ENCODE measurements at regions not wholly inside any gene's neighbourhood (a gene's known extent, or its start where the extent isn't known, plus 50 kb on each side); places are given as distances from the start of the nearest gene placed in this dataset.

DNA sequence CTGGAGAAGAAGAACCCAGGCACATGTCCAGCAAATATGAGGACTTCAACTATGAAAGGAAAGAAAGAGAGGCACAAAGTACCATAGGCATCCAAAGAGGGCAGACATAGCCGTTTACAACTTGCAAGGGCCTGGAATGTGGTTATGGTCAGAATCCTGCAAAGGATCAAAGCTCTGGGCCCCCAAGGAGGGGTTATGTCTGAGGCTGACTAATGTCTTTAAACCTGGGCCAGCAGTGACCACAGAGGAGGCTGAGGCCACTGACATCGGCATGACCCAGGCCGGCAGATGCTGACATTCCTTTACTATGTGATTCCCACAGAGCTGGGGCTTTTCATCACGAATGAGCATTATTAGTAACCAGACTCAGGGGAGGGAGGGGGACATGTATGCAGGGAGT, 861.1 kb downstream of the DHX35 start:
- no peak for DNase-seq (ENCODE audit: low spot score)
- ATAC-seq (ENCODE audit: low FRiP score), result no peak
- TF ChIP-seq, protein P1, sequence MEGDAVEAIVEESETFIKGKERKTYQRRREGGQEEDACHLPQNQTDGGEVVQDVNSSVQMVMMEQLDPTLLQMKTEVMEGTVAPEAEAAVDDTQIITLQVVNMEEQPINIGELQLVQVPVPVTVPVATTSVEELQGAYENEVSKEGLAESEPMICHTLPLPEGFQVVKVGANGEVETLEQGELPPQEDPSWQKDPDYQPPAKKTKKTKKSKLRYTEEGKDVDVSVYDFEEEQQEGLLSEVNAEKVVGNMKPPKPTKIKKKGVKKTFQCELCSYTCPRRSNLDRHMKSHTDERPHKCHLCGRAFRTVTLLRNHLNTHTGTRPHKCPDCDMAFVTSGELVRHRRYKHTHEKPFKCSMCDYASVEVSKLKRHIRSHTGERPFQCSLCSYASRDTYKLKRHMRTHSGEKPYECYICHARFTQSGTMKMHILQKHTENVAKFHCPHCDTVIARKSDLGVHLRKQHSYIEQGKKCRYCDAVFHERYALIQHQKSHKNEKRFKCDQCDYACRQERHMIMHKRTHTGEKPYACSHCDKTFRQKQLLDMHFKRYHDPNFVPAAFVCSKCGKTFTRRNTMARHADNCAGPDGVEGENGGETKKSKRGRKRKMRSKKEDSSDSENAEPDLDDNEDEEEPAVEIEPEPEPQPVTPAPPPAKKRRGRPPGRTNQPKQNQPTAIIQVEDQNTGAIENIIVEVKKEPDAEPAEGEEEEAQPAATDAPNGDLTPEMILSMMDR (IDR thresholded peaks at IDR 0.05), result no peak

DNA sequence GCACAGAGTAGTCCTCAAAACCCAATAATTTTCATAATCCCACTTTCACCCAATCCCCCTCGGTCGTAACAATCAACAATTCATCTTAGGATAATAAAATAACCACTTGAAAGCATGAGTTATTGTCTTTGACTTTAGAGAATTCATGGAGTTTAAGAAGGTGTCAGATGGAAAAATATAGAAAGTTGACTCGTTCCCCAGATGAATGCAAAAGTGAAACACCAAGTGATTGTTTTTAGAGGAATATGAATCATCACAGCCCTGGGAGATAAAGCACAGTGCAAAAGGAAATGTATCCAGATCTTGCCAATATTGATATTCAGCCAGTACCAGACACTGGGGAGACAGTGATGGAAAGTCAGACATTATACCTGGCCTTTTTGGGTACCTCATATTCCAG, 860.5 kb downstream of the DHX35 start:
- DNase-seq (ENCODE audit: low spot score), result no peak
- no peak for ATAC-seq (ENCODE audit: low FRiP score)

DNA sequence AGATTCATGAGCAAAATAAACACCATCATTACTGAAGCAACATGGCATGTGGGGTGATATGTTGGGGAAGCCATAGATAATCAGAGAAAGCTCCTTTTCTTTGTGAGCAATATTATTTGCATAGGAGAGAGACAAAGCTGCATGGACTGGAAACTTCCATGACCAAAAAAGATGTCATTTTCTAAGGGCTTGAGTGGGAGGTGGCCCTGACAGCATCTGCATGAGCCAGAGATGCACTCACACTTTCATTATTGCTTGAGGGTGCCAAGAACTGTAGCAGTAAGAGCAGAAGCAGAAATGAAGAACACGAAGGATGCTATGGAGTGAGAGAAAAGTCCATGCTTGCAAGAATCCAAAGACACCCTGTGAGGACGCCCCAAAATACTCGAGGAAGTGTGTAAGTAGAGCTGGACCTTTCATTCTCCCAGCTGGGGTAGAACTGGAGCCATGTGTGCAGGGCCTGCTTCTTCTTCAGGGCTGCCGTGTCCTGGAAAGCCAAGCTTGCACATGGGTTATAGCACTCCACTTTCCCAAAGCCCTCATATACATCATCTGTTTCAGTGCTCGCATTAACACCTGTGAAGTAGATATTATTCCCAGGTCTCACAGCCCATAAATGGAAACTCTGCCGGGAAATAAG, 851.2 kb downstream of the DHX35 start:
- ATAC-seq (ENCODE audit: low FRiP score), result no peak
- DNase-seq (ENCODE audit: low spot score), result no peak
- TF ChIP-seq, protein P1 (IDR thresholded peaks at IDR 0.05), result no peak

More for the DNA sequence above, 860.5 kb downstream of the DHX35 start:
- TF ChIP-seq, protein P1 (IDR thresholded peaks at IDR 0.05), result no peak

DNA sequence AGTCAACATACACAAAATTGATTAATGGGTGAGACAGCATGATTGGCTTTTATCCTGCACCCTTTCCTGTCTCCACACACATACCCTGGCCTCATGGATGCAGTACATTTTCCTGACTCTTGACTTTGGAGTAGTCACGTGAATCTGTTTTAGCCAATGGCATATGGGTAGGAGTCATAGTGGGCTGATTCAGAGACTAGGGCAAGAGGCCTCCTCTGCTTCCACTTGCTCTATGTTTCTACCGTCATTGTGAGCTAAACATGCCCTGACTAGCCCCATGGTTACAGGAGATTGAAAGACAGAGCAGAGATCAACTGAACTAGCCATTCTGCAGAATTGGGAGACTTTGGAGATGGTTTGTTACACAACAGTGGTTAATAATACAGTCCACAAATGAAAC, 850.0 kb downstream of the DHX35 start:
- no peak for DNase-seq (ENCODE audit: low spot score)
- TF ChIP-seq, protein P1 (IDR thresholded peaks at IDR 0.05), result no peak
- ATAC-seq (ENCODE audit: low FRiP score), result no peak

DNA sequence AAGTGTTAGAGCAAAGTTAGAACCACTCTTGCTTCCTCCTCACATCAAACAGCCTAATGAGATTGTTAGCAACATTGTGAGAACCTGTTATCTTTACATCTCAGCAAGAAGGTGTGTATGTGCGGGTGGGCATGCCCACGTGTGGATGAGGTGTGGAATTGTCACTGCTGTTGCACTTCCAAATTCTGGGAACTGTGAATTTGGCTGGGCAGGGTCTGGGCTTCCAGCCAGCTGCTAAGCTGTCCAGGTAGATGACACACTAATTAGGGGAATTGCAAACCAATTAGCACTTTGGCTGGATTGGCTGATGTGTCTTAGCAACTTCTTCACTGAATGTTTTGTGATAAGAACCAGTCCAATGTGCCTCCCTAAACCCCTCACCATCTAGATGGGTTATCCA, 848.2 kb downstream of the DHX35 start:
- ATAC-seq (ENCODE audit: low FRiP score) (no peak), DNase-seq (ENCODE audit: low spot score) (no peak)
- TF ChIP-seq, protein P1 (IDR thresholded peaks at IDR 0.05), result no peak

DNA sequence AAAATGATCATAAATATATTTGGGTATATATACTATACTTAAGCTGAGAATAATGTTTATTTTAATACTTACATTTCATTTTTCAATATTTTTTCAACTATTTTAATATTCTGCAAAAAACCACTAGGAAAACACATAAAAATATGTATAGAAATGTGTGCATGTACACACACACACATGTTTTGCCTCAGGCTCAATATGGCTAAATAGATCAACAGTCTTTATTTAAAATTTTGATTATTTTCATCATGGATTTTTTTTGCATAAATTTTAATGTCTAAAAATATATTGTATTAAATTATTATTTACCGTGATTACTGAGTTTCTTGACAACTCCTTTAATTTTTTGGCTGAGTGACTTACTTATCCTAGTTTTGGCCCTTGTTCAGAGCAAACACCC, 846.5 kb downstream of the DHX35 start:
- ATAC-seq (ENCODE audit: low FRiP score), result no peak
- TF ChIP-seq, protein P1 (IDR thresholded peaks at IDR 0.05), result no peak
- DNase-seq (ENCODE audit: low spot score), result no peak

DNA sequence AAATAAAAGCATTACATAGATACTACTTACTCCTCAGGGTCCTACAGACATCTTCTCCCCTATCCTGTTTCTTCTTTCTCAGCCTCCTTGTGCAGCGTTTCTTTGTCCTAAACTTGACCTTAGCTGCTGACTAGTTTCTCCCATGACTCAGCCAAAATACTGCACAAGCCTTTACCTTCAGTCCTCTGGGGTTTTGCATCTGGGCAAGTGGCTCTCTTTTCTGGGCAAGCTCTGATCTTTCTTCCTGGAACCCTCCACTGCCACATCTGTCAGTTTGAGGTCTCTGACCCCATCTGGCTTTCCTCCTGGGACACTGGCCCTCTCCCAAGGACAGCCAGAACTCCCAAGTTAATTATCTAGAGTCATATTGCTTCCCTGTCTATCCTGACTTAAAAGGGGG, 838.4 kb downstream of the DHX35 start:
- ATAC-seq (ENCODE audit: low FRiP score) (no peak), DNase-seq (ENCODE audit: low spot score) (no peak)
- TF ChIP-seq, protein P1 (IDR thresholded peaks at IDR 0.05), result no peak

All from omental fat pad (tissue), 3 donors.